GM19043 (cell line): ENCODE measurements at regions not wholly inside any gene's neighbourhood (a gene's known extent, or its start where the extent isn't known, plus 50 kb on each side); places are given as distances from the start of the nearest gene placed in this dataset.
"Not testable (repeated sequence)": the region's sequence is repeated elsewhere in the genome, so short reads cannot be mapped to it uniquely, and the experiment has no call there.

ENCODE experiments used
- ATAC-seq: cut with Tn5 transposase; IDR thresholded peaks from one replicate; pipeline ENCODE4 v1.9.1; 2021; ENCODE audit warnings: low read depth; ENCODE audit not compliant: unreplicated experiment

DNA sequence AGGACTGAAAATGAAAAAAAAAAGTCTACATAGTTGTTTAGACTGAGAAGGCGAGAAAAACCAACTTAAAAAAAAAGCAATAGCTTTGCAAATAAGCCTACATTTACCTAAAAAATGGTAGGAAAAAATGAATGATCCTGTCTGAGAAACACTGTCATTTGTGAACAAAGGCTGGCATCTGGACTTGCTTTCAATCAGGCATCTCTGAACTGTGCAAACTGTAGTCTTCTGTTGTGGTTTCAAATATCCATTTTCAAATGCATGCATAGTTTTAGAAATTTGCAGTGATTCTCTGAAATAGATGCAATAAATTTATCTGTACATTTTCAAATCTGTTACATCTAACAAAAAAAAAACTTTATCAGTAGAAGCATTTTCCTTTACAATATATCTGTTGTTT, 106.1 kb upstream of the LUZP2 start:
- ATAC-seq: no peak

DNA sequence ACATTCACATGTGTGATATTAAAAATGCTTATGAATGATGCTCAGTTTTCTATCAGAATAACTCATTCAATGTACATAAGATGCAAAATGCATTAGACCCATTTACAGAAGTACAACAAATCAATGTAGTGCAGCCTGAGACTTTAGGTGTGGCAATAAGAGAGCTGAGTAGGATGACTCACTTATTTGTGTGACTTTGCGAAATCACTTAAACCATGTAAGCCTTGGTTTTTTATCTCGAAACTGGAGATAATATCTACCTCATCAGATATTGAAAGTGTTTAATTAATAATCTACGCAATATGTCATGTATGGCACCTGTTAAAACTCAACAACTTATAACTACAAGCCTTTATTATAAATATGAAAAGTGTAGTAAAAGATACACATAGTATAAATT, 105.7 kb upstream of the LUZP2 start:
- no peak for ATAC-seq

GRCh38 chr11:24400059-24400665, 96.7 kb upstream of the LUZP2 start:
- no peak for ATAC-seq

GRCh38 chr11:24406389-24406788, 90.5 kb upstream of the LUZP2 start:
- no peak for ATAC-seq

GRCh38 chr11:24406980-24407379, 89.9 kb upstream of the LUZP2 start:
- ATAC-seq: no peak

- no peak for ATAC-seq
Observed at GRCh38 chr11:24407733-24408132, 89.1 kb upstream of the LUZP2 start.

- ATAC-seq: no peak
Observed at GRCh38 chr11:24408202-24408601, 88.7 kb upstream of the LUZP2 start.

DNA sequence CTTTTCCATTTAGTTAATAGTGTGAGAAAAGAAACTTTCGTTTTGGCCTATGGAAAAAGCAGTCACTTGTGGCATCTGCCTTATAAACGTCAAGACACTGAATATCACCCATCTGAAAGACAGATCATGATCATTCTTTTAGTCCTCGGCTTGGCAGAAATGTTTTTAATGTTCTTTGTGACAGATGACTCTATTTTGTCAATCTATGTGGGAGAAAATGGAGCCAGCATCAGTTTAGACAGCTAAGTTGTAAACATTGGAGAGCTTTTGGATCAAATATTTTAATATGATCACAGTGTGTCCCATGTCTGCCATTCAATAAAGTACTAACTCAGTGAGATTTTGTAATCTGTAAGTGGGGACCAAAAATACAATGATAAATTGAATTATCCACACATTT, 85.1 kb upstream of the LUZP2 start:
- no peak for ATAC-seq

DNA sequence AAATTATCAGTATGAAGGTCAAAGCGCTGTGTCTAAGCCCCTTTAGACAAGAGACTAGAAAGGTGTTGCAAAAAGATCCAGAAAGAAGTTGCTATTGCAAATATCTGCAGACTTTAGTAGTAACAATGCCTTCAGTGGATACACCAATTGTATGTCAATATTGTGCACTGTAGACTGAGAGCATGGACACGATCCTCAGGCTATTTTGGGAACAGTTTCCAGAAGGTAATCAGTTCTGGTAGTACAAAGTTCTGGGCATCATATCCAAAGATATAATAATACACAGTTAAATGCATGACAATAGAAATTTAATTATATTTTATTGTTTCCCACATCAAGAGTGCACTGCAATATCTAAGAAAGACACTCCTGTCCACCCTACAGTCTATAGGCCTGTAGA, 84.1 kb upstream of the LUZP2 start:
- no peak for ATAC-seq

DNA sequence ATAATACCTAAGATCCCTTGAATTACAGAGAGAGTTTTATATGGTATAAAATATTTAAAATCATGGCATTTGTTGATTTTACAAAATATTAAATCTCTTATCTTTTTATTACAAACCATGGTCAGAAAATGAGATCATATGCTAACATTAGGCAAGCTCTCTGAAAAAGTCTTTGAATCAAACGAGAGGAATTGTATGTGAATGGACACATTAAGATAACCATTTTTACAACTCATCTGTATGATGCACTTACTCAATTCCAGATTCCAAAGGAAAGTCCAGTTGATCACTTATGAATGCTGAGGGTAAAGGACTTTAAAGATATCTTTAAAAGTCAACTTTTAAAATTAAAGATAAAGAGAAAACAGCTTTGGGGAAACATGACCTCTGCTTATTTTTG, 83.5 kb upstream of the LUZP2 start:
- ATAC-seq: no peak

DNA sequence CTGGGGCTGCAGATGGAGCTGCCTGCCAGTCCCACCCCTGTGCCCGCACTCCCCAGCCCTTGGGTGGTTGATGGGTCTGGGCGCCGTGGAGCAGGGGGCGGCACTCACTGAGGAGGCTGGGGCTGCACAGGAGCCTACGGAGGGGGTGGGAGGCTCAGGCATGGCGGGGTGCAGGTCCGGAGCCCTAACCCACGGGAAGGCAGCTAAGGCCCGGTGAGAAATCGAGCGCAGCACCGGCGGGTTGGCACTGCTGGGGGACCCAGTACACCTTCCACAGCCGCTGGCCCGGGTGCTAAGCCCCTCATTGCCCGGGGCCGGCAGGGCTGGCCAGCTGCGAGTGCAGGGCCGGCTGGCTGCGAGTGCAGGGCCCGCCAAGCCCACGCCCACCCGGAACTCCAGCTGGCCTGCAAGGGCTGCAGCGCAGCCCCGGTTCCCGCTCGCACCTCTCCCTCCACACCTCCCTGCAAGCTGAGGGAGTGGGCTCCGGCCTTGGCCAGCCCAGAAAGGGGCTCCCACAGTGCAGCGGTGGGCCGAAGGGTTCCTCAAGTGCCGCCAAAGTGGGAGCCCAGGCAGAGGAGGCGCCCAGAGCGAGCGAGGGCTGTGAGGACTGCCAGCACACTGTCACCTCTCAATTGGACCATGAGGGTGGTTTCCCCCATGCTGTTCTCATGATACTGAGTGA, 80.8 kb upstream of the LUZP2 start:
- ATAC-seq: not testable (repeated sequence)

- ATAC-seq: no peak
Observed at GRCh38 chr11:24421766-24422165, 75.1 kb upstream of the LUZP2 start.

GRCh38 chr11:24422376-24422775, 74.5 kb upstream of the LUZP2 start:
- ATAC-seq: no peak

DNA sequence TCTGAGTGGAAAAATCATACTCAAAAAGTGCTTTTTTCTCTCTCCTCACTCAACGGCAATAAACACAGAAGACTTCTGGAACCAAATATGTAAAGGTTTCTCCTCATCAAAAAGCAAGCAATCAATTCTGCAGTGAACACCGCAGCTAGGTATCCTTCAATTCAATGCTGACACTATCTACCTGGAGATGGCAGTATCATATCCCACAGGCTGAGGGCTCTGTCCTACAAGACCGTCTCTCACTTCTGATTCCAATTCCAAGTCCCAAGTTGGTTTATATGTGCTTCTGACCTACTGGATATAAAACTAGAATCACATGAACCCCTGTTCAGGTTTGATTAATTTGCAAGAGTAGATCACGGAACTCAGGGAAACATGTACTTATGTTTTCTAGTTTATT, 59.7 kb upstream of the LUZP2 start:
- no peak for ATAC-seq
